ENCODE measurements at regions not wholly inside any gene's neighbourhood (a gene's known extent, or its start where the extent isn't known, plus 50 kb on each side); places are given as distances from the start of the nearest gene placed in this dataset.

- Histone ChIP-seq H3K4me3 (ENCODE audit: low read depth, low read length, poor library complexity, severe bottlenecking) (no peak overlapping the region), H3K4me1 (ENCODE audit: insufficient read depth, low read length, severe bottlenecking) (no peaks in the 10 kb centered on the region), H3K9me2 (ENCODE audit: low read depth, low read length) (no peaks in the 10 kb centered on the region), H3K9me3 (ENCODE audit: low read length) (no peaks in the 10 kb centered on the region), H4K20me1 (ENCODE audit: insufficient read depth, low read length) (no peaks in the 10 kb centered on the region), H3K27ac (ENCODE audit: low read depth, low read length, poor library complexity, severe bottlenecking) (no peak overlapping the region), H3F3A (ENCODE audit: insufficient read depth, low read length) (no peaks in the 10 kb centered on the region), H3K27me3 (ENCODE audit: insufficient read depth, low read length) (0 out of 2 replicates have a peak, but pooled peaks cover 3% of the 10 kb centered on the region), H3K36me3 (ENCODE audit: insufficient read depth, low read length) (no peaks in the 10 kb centered on the region), H3K4me2 (ENCODE audit: low read length) (no peak overlapping the region), H3K9ac (ENCODE audit: low read length) (no peak overlapping the region), H2AFZ (ENCODE audit: low read length) (no peak overlapping the region), H3K79me2 (ENCODE audit: insufficient read depth, low read length) (no peaks in the 10 kb centered on the region)
- TF ChIP-seq EZH2 (IDR thresholded peaks at IDR 0.05; ENCODE audit: borderline replicate concordance, low read length), result no peak
- TF ChIP-seq CTCF (IDR thresholded peaks at IDR 0.05; ENCODE audit: low read length), result no peak
Observed at GRCh38 chr12:98194591-98194990, 320.8 kb upstream of the TMPO start.

- Histone ChIP-seq H2AFZ (ENCODE audit: low read length) (no peak overlapping the region), H3K9me3 (ENCODE audit: low read length) (no peaks in the 10 kb centered on the region), H3K4me2 (ENCODE audit: low read length) (no peak overlapping the region), H3K9ac (ENCODE audit: low read length) (no peak overlapping the region), H3F3A (ENCODE audit: insufficient read depth, low read length) (no peaks in the 10 kb centered on the region), H4K20me1 (ENCODE audit: insufficient read depth, low read length) (no peaks in the 10 kb centered on the region), H3K4me1 (ENCODE audit: insufficient read depth, low read length, severe bottlenecking) (no peaks in the 10 kb centered on the region), H3K36me3 (ENCODE audit: insufficient read depth, low read length) (no peaks in the 10 kb centered on the region), H3K9me2 (ENCODE audit: low read depth, low read length) (no peaks in the 10 kb centered on the region), H3K79me2 (ENCODE audit: insufficient read depth, low read length) (no peaks in the 10 kb centered on the region), H3K4me3 (ENCODE audit: low read depth, low read length, poor library complexity, severe bottlenecking) (no peak overlapping the region), H3K27me3 (ENCODE audit: insufficient read depth, low read length) (no peaks in the 10 kb centered on the region), H3K27ac (ENCODE audit: low read depth, low read length, poor library complexity, severe bottlenecking) (no peak overlapping the region)
- TF ChIP-seq EZH2 (IDR thresholded peaks at IDR 0.05; ENCODE audit: borderline replicate concordance, low read length), result no peak
- TF ChIP-seq CTCF (IDR thresholded peaks at IDR 0.05; ENCODE audit: low read length), result 0 out of 2 replicates have a peak, but pooled peaks have one; percentile 10
Observed at GRCh38 chr12:98198261-98198982, 317.0 kb upstream of the TMPO start.

GRCh38 chr12:98208816-98209215 lies 306.6 kb upstream of the TMPO start:
- H3K27ac ChIP-seq (ENCODE audit: low read depth, low read length, poor library complexity, severe bottlenecking), result no peak overlapping the region
- H3K36me3 ChIP-seq (ENCODE audit: insufficient read depth, low read length), result no peaks in the 10 kb centered on the region
- no peak overlapping the region for H3K4me3 ChIP-seq (ENCODE audit: low read depth, low read length, poor library complexity, severe bottlenecking)
- H3F3A ChIP-seq (ENCODE audit: insufficient read depth, low read length), result no peaks in the 10 kb centered on the region
- no peaks in the 10 kb centered on the region for H4K20me1 ChIP-seq (ENCODE audit: insufficient read depth, low read length)
- no peaks in the 10 kb centered on the region for H3K4me1 ChIP-seq (ENCODE audit: insufficient read depth, low read length, severe bottlenecking)
- H3K27me3 ChIP-seq (ENCODE audit: insufficient read depth, low read length), result no peaks in the 10 kb centered on the region
- H3K9ac ChIP-seq (ENCODE audit: low read length), result no peak overlapping the region
- TF ChIP-seq CTCF (IDR thresholded peaks at IDR 0.05; ENCODE audit: low read length) (no peak), EZH2 (IDR thresholded peaks at IDR 0.05; ENCODE audit: borderline replicate concordance, low read length) (no peak)
- no peak overlapping the region for H2AFZ ChIP-seq (ENCODE audit: low read length)
- no peaks in the 10 kb centered on the region for H3K79me2 ChIP-seq (ENCODE audit: insufficient read depth, low read length)
- H3K4me2 ChIP-seq (ENCODE audit: low read length), result no peak overlapping the region
- no peaks in the 10 kb centered on the region for H3K9me3 ChIP-seq (ENCODE audit: low read length)
- H3K9me2 ChIP-seq (ENCODE audit: low read depth, low read length), result no peaks in the 10 kb centered on the region
